HAP-1 (cell line): ENCODE measurements at regions not wholly inside any gene's neighbourhood (a gene's known extent, or its start where the extent isn't known, plus 50 kb on each side); places are given as distances from the start of the nearest gene placed in this dataset.
"Not testable (repeated sequence)": the region's sequence is repeated elsewhere in the genome, so short reads cannot be mapped to it uniquely, and the experiment has no call there.

Experiments used
- DNase-seq, 2 experiments: peaks; one replicate each; pipeline ENCODE4 v3.0.0-alpha.2; 2016 to 2020; ENCODE audit warnings: low spot score in 2 of 2
- H3K27me3 ChIP-seq: fragments of 250-450 bp; sonication (Bioruptor Pico); 2 replicates; pipeline ENCODE4 v1.5.1; 2020; ENCODE audit warnings: low read depth, mild to moderate bottlenecking, moderate library complexity
- H3K36me3 ChIP-seq: fragments of 250-450 bp; sonication (Bioruptor Pico); replicated peaks from 2 replicates; pipeline ENCODE4 v1.5.1; 2020; ENCODE audit warnings: mild to moderate bottlenecking
- H3K4me1 ChIP-seq: fragments of 250-450 bp; sonication (Bioruptor Pico); 2 replicates; pipeline ENCODE4 v1.5.1; 2020; ENCODE audit warnings: mild to moderate bottlenecking
- H3K4me3 ChIP-seq: fragments of 250-450 bp; sonication (Bioruptor Pico); 2 replicates; pipeline ENCODE4 v1.5.1; 2020; ENCODE audit warnings: mild to moderate bottlenecking, moderate library complexity
- H3K9me3 ChIP-seq: fragments of 250-450 bp; sonication (Bioruptor Pico); 2 replicates; pipeline ENCODE4 v1.5.1; 2020; ENCODE audit warnings: mild to moderate bottlenecking, moderate library complexity
- in situ Hi-C: fragments of 300-500 bp; cut with MboI; formaldehyde crosslinking; loops from 3 replicates; pipeline ENCODE4 v1.14.3; 2020; ENCODE audit warnings: low sequenced_read_pairs, inconsistent platforms, mixed read lengths

GRCh38 chr10:131549116-131549515 lies 237.6 kb upstream of the TCERG1L start:
- Histone ChIP-seq H3K27me3 (no peaks in the 10 kb centered on the region), H3K9me3 (no peaks in the 10 kb centered on the region), H3K4me1 (no peaks in the 10 kb centered on the region), H3K36me3 (no peaks in the 10 kb centered on the region), H3K4me3 (no peak overlapping the region)
- in situ Hi-C loops: no loop called here
- no peak for DNase-seq

GRCh38 chr10:131553121-131553520 lies 241.6 kb upstream of the TCERG1L start:
- no peaks in the 10 kb centered on the region for H3K4me1 ChIP-seq
- no peak overlapping the region for H3K4me3 ChIP-seq
- no peaks in the 10 kb centered on the region for H3K27me3 ChIP-seq
- no peaks in the 10 kb centered on the region for H3K9me3 ChIP-seq
- in situ Hi-C loops: no loop called here
- DNase-seq: no peak
- H3K36me3 ChIP-seq: no peaks in the 10 kb centered on the region

GRCh38 chr10:131553581-131553980 lies 242.1 kb upstream of the TCERG1L start:
- Histone ChIP-seq H3K9me3 (no peaks in the 10 kb centered on the region), H3K4me1 (no peaks in the 10 kb centered on the region), H3K4me3 (no peak overlapping the region), H3K27me3 (no peaks in the 10 kb centered on the region), H3K36me3 (no peaks in the 10 kb centered on the region)
- in situ Hi-C loops: no loop called here
- DNase-seq: no peak

- Histone ChIP-seq H3K9me3 (no peaks in the 10 kb centered on the region), H3K4me3 (no peak overlapping the region), H3K4me1 (no peaks in the 10 kb centered on the region), H3K36me3 (no peaks in the 10 kb centered on the region), H3K27me3 (no peaks in the 10 kb centered on the region)
- DNase-seq: no peak
- in situ Hi-C loops: no loop called here
Measured at GRCh38 chr10:131554821-131555220, 243.3 kb upstream of the TCERG1L start.

GRCh38 chr10:131555406-131555805 lies 243.9 kb upstream of the TCERG1L start:
- no peaks in the 10 kb centered on the region for H3K27me3 ChIP-seq
- no peaks in the 10 kb centered on the region for H3K36me3 ChIP-seq
- H3K4me1 ChIP-seq: no peaks in the 10 kb centered on the region
- no peak for DNase-seq
- in situ Hi-C loops: no loop called here
- no peak overlapping the region for H3K4me3 ChIP-seq
- H3K9me3 ChIP-seq: no peaks in the 10 kb centered on the region

GRCh38 chr10:131556061-131556896 lies 244.8 kb upstream of the TCERG1L start:
- no peaks in the 10 kb centered on the region for H3K4me1 ChIP-seq
- DNase-seq: no peak
- H3K36me3 ChIP-seq: no peaks in the 10 kb centered on the region
- no peaks in the 10 kb centered on the region for H3K27me3 ChIP-seq
- H3K4me3 ChIP-seq: no peak overlapping the region
- no peaks in the 10 kb centered on the region for H3K9me3 ChIP-seq
- in situ Hi-C loops: no loop called here

- in situ Hi-C loops: no loop called here
- H3K4me1 ChIP-seq: no peaks in the 10 kb centered on the region
- H3K9me3 ChIP-seq: no peaks in the 10 kb centered on the region
- no peaks in the 10 kb centered on the region for H3K36me3 ChIP-seq
- H3K4me3 ChIP-seq: no peak overlapping the region
- no peaks in the 10 kb centered on the region for H3K27me3 ChIP-seq
- DNase-seq: no peak
Measured at GRCh38 chr10:131556897-131557495, 245.5 kb upstream of the TCERG1L start.

- H3K27me3 ChIP-seq, H3K36me3 ChIP-seq, in situ Hi-C loops, DNase-seq, H3K4me3 ChIP-seq, H3K9me3 ChIP-seq, H3K4me1 ChIP-seq: not testable (repeated sequence)
Measured at GRCh38 chr10:131557956-131558355, 246.4 kb upstream of the TCERG1L start.

- Histone ChIP-seq H3K36me3 (no peaks in the 10 kb centered on the region), H3K9me3 (no peaks in the 10 kb centered on the region), H3K4me1 (no peaks in the 10 kb centered on the region), H3K4me3 (no peak overlapping the region), H3K27me3 (no peaks in the 10 kb centered on the region)
- no peak for DNase-seq
- in situ Hi-C loops: no loop called here
Measured at GRCh38 chr10:131559450-131559911, 248.0 kb upstream of the TCERG1L start.

GRCh38 chr10:131560166-131560565 lies 248.6 kb upstream of the TCERG1L start:
- no peak overlapping the region for H3K4me3 ChIP-seq
- no peak for DNase-seq
- no peaks in the 10 kb centered on the region for H3K4me1 ChIP-seq
- no peaks in the 10 kb centered on the region for H3K9me3 ChIP-seq
- H3K36me3 ChIP-seq: no peaks in the 10 kb centered on the region
- H3K27me3 ChIP-seq: no peaks in the 10 kb centered on the region
- in situ Hi-C loops: no loop called here

- DNase-seq: no peak
- in situ Hi-C loops: no loop called here
- Histone ChIP-seq H3K4me3 (no peak overlapping the region), H3K9me3 (no peaks in the 10 kb centered on the region), H3K36me3 (no peaks in the 10 kb centered on the region), H3K4me1 (no peaks in the 10 kb centered on the region), H3K27me3 (no peaks in the 10 kb centered on the region)
Measured at GRCh38 chr10:131560706-131561355, 249.3 kb upstream of the TCERG1L start.

- Histone ChIP-seq H3K9me3 (no peaks in the 10 kb centered on the region), H3K36me3 (no peaks in the 10 kb centered on the region), H3K27me3 (no peaks in the 10 kb centered on the region), H3K4me1 (no peaks in the 10 kb centered on the region), H3K4me3 (no peak overlapping the region)
- DNase-seq: no peak
- in situ Hi-C loops: no loop called here
Measured at GRCh38 chr10:131561897-131562296, 250.4 kb upstream of the TCERG1L start.

- no peak for DNase-seq
- Histone ChIP-seq H3K27me3 (no peaks in the 10 kb centered on the region), H3K4me1 (no peaks in the 10 kb centered on the region), H3K36me3 (no peaks in the 10 kb centered on the region), H3K4me3 (no peak overlapping the region), H3K9me3 (no peaks in the 10 kb centered on the region)
- in situ Hi-C loops: no loop called here
Measured at GRCh38 chr10:131563411-131563810, 251.9 kb upstream of the TCERG1L start.
